GM12878 (cell line): ENCODE measurements at regions not wholly inside any gene's neighbourhood (a gene's known extent, or its start where the extent isn't known, plus 50 kb on each side); places are given as distances from the start of the nearest gene placed in this dataset.

Experiments
- ATAC-seq: fragments of 200-7000 bp; cut with Tn5 transposase; 3 replicates; pipeline ENCODE4 v1.9.1; 2020; ENCODE audit warnings: mild to moderate bottlenecking, moderate library complexity
- BruUV-seq: library from RNA; stranded (reverse); fragments of 400-500 nt; replicated peaks from 2 replicates; lab custom pipeline; 2021; lab: Mats Ljungman, UMichigan
- CTCF ChIA-PET: fragments of 300-600 bp; sonication (Branson Sonifier 250); formaldehyde crosslinking; extraction: SDS; loops from one replicate; lab custom pipeline; 2021; ENCODE audit warnings: inconsistent platforms; lab: Yijun Ruan, JAX
- POLR2A ChIA-PET: fragments of 350-600 bp; formaldehyde crosslinking; extraction: SDS; loops from one replicate; lab custom pipeline; 2021; ENCODE audit warnings: inconsistent platforms; lab: Charles Lee
- RAD21 ChIA-PET: fragments of 300-600 bp; sonication (Branson Sonifier 250); formaldehyde crosslinking; loops from one replicate; lab custom pipeline; 2023; ENCODE audit warnings: antibody characterized with exemption; ENCODE audit not compliant: unreplicated experiment; lab: Charles Lee
- SMC1A ChIA-PET: fragments of 300-600 bp; sonication (Branson Sonifier 250); formaldehyde crosslinking; loops from one replicate; lab custom pipeline; 2023; ENCODE audit not compliant: unreplicated experiment, uncharacterized antibody; lab: Charles Lee
- DNase-seq: peaks from one replicate; pipeline ENCODE4 v3.0.0-alpha.2; 2011; ENCODE audit warnings: low read depth, low spot score
- FAIRE-seq: peaks from 3 replicates; lab custom pipeline; 2011; peaks lifted over from hg19 to GRCh38; lab: Jason Lieb, UNC
- H2AFZ ChIP-seq: 2 replicates; pipeline ENCODE4 v1.6.0; 2011; ENCODE audit warnings: low read depth, low read length, control low read depth; ENCODE audit not compliant: control insufficient read depth
- H3K27ac ChIP-seq: 2 replicates; pipeline ENCODE4 v1.5.1; 2011; ENCODE audit warnings: control low read depth; ENCODE audit not compliant: control insufficient read depth, insufficient read depth
- H3K27me3 ChIP-seq, 2 experiments: replicated peaks in 1 of 2; 2 replicates each; pipeline versions ENCODE4 v1.6.0 to v1.6.1; 2011; ENCODE audit warnings: low read length in 1 of 2; ENCODE audit not compliant: control insufficient read depth in 2 of 2, insufficient read depth in 2 of 2
- H3K36me3 ChIP-seq, 2 experiments: 2 replicates each; pipeline ENCODE4 v1.5.1; 2011; ENCODE audit warnings: low read length in 1 of 2; ENCODE audit not compliant: control insufficient read depth in 2 of 2, insufficient read depth in 2 of 2
- H3K4me1 ChIP-seq: 2 replicates; pipeline ENCODE4 v1.6.1; 2011; ENCODE audit warnings: mild to moderate bottlenecking, low read length, moderate library complexity, mixed read lengths; ENCODE audit not compliant: control insufficient read depth, insufficient read depth
- H3K4me2 ChIP-seq: 2 replicates; pipeline ENCODE4 v1.6.0; 2011; ENCODE audit warnings: control low read depth; ENCODE audit not compliant: control insufficient read depth, insufficient read depth
- H3K4me3 ChIP-seq: fragments of 200-600 bp; sonication (generic); 2 replicates; pipeline ENCODE4 v1.5.1; 2016
- H3K79me2 ChIP-seq: 2 replicates; pipeline ENCODE4 v1.6.0; 2011; ENCODE audit warnings: low read length; ENCODE audit not compliant: control insufficient read depth, insufficient read depth
- H3K9ac ChIP-seq: 2 replicates; pipeline ENCODE4 v1.8.0; 2011; ENCODE audit warnings: low read length, control low read depth, mixed read lengths; ENCODE audit not compliant: control insufficient read depth, insufficient read depth
- H3K9me3 ChIP-seq: replicated peaks from 3 replicates; pipeline ENCODE4 v1.5.1; 2011; ENCODE audit warnings: mild to moderate bottlenecking, low read length; ENCODE audit not compliant: control insufficient read depth, insufficient read depth
- H4K20me1 ChIP-seq: 2 replicates; pipeline ENCODE4 v1.6.0; 2011; ENCODE audit not compliant: control insufficient read depth, insufficient read depth
- PML ChIP-seq: IDR thresholded peaks from 2 replicates; pipeline ENCODE4 v1.6.1; 2012; ENCODE audit warnings: low read length, inconsistent platforms
- POLR2AphosphoS2 ChIP-seq: IDR thresholded peaks from 2 replicates; pipeline ENCODE4 v1.6.1; 2011; ENCODE audit warnings: low read depth, mild to moderate bottlenecking, low read length, improper control_type of control experiment, moderate library complexity
- RB1 ChIP-seq: fragments of 450-650 bp; formaldehyde crosslinking; IDR thresholded peaks from 2 replicates; pipeline ENCODE4 v1.6.1; 2017; ENCODE audit warnings: mild to moderate bottlenecking, borderline replicate concordance
- SMAD1 ChIP-seq: fragments of 450-650 bp; IDR thresholded peaks from 2 replicates; pipeline ENCODE4 v1.6.1; 2018; ENCODE audit warnings: mild to moderate bottlenecking, low read depth; ENCODE audit not compliant: partially characterized antibody
- SUPT20H ChIP-seq: IDR thresholded peaks from 2 replicates; pipeline ENCODE4 v1.6.1; 2011; ENCODE audit warnings: low read depth, mild to moderate bottlenecking, low read length, moderate library complexity, borderline replicate concordance; ENCODE audit not compliant: control insufficient read depth
- WGBS: methylation state at CpG from one replicate; pipeline ENCODE4 v1.1.6; 2016; ENCODE audit warnings: low lambda C conversion rate; ENCODE audit not compliant: insufficient replicate concordance, insufficient coverage; ENCODE audit errors: missing lambda C conversion rate; 5-methylcytosine and 5-hydroxymethylcytosine counted together
- in situ Hi-C: fragments of 300-500 bp; cut with MboI; formaldehyde crosslinking; loops from 9 replicates; pipeline ENCODE4 v1.14.3; 2018; ENCODE audit warnings: mixed read lengths
- intact Hi-C: fragments of 100-400 bp; cut with micrococcal nuclease; formaldehyde crosslinking; loops from one replicate; pipeline ENCODE4 v1.14.2; 2022; ENCODE audit not compliant: unreplicated experiment
- TF ChIP-seq, protein P1 (sequence below): fragments of 450-650 bp; IDR thresholded peaks from 2 replicates; pipeline ENCODE4 v1.6.1; 2016; ENCODE audit warnings: mild to moderate bottlenecking, moderate library complexity, borderline replicate concordance
- TF ChIP-seq, protein P2 (sequence below): fragments of 450-650 bp; IDR thresholded peaks from 2 replicates; pipeline ENCODE4 v1.6.1; 2017; ENCODE audit warnings: mild to moderate bottlenecking, moderate library complexity
- TF ChIP-seq, protein P3 (sequence below): IDR thresholded peaks from 2 replicates; pipeline ENCODE4 v1.6.1; 2012; ENCODE audit warnings: low read length, inconsistent platforms
- TF ChIP-seq, protein P4 (sequence below): IDR thresholded peaks from 2 replicates; pipeline ENCODE4 v1.6.1; 2011; ENCODE audit warnings: low read depth, low read length, improper control_type of control experiment, borderline replicate concordance

DNA sequence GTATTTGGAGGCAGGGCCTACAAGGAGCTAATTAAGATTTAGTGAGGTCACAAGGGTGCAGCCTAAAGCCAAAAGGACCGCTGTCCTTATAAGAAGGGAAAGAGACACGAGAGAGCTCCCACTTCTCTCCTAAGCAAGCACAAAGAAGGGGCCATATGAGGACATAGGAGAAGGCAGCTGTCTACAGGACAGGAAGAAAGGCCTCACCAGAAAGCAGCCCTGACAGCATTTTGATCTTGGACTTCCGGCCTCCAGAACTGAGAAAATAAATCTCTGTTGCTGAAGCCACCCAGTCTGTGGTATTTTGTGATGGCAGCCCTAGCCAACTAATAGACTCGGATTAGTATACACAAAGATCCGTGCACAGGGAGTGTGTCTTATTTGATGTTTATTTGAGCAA is 139.7 kb downstream of the B3GNT2 start (continued):
- TF ChIP-seq, protein P1, sequence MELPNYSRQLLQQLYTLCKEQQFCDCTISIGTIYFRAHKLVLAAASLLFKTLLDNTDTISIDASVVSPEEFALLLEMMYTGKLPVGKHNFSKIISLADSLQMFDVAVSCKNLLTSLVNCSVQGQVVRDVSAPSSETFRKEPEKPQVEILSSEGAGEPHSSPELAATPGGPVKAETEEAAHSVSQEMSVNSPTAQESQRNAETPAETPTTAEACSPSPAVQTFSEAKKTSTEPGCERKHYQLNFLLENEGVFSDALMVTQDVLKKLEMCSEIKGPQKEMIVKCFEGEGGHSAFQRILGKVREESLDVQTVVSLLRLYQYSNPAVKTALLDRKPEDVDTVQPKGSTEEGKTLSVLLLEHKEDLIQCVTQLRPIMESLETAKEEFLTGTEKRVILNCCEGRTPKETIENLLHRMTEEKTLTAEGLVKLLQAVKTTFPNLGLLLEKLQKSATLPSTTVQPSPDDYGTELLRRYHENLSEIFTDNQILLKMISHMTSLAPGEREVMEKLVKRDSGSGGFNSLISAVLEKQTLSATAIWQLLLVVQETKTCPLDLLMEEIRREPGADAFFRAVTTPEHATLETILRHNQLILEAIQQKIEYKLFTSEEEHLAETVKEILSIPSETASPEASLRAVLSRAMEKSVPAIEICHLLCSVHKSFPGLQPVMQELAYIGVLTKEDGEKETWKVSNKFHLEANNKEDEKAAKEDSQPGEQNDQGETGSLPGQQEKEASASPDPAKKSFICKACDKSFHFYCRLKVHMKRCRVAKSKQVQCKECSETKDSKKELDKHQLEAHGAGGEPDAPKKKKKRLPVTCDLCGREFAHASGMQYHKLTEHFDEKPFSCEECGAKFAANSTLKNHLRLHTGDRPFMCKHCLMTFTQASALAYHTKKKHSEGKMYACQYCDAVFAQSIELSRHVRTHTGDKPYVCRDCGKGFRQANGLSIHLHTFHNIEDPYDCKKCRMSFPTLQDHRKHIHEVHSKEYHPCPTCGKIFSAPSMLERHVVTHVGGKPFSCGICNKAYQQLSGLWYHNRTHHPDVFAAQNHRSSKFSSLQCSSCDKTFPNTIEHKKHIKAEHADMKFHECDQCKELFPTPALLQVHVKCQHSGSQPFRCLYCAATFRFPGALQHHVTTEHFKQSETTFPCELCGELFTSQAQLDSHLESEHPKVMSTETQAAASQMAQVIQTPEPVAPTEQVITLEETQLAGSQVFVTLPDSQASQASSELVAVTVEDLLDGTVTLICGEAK, result no peak
- no peak for TF ChIP-seq RB1
- TF ChIP-seq SMAD1, result no peak

DNA sequence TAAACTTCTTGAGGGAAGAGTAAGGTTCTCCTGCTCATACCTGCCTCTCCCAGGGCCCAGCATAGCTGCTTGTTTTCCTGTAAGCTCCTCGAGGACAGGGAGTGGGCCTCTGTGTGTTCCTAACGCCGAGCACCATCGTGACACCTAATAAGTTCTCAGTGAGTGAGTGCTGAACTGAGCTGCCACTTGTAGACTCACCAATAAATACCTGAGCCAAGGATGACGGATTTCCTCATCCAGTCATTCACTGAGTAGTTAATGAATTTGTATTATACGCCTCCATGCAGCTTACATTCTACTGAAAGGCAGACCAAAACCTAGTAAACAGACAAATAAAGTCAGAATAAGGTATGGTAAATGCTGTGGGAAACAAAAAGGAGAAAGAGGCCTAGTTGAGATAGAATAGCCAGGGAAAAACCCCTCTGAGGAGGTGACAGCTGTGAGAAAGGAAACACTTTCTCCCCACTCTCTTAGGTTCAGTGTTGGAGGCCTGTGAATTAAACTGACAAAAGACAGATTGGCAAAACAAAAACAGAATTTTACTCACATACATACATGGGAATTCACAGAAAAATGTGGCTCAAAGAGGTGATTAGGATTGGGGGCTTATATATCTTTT is 138.6 kb downstream of the B3GNT2 start:
- peak; percentile 74 for ATAC-seq
- no TSS peak for BruUV-seq
- TF ChIP-seq, protein P2, sequence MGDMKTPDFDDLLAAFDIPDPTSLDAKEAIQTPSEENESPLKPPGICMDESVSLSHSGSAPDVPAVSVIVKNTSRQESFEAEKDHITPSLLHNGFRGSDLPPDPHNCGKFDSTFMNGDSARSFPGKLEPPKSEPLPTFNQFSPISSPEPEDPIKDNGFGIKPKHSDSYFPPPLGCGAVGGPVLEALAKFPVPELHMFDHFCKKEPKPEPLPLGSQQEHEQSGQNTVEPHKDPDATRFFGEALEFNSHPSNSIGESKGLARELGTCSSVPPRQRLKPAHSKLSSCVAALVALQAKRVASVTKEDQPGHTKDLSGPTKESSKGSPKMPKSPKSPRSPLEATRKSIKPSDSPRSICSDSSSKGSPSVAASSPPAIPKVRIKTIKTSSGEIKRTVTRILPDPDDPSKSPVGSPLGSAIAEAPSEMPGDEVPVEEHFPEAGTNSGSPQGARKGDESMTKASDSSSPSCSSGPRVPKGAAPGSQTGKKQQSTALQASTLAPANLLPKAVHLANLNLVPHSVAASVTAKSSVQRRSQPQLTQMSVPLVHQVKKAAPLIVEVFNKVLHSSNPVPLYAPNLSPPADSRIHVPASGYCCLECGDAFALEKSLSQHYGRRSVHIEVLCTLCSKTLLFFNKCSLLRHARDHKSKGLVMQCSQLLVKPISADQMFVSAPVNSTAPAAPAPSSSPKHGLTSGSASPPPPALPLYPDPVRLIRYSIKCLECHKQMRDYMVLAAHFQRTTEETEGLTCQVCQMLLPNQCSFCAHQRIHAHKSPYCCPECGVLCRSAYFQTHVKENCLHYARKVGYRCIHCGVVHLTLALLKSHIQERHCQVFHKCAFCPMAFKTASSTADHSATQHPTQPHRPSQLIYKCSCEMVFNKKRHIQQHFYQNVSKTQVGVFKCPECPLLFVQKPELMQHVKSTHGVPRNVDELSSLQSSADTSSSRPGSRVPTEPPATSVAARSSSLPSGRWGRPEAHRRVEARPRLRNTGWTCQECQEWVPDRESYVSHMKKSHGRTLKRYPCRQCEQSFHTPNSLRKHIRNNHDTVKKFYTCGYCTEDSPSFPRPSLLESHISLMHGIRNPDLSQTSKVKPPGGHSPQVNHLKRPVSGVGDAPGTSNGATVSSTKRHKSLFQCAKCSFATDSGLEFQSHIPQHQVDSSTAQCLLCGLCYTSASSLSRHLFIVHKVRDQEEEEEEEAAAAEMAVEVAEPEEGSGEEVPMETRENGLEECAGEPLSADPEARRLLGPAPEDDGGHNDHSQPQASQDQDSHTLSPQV, result peak; percentile 41; the same call in 1 of the 2 replicates
- TF ChIP-seq, protein P3, sequence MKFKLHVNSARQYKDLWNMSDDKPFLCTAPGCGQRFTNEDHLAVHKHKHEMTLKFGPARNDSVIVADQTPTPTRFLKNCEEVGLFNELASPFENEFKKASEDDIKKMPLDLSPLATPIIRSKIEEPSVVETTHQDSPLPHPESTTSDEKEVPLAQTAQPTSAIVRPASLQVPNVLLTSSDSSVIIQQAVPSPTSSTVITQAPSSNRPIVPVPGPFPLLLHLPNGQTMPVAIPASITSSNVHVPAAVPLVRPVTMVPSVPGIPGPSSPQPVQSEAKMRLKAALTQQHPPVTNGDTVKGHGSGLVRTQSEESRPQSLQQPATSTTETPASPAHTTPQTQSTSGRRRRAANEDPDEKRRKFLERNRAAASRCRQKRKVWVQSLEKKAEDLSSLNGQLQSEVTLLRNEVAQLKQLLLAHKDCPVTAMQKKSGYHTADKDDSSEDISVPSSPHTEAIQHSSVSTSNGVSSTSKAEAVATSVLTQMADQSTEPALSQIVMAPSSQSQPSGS, result peak; percentile 96
- no peak for TF ChIP-seq SUPT20H
- peak; percentile 50; the same call in 1 of the 2 replicates for TF ChIP-seq PML
- TF ChIP-seq, protein P4, sequence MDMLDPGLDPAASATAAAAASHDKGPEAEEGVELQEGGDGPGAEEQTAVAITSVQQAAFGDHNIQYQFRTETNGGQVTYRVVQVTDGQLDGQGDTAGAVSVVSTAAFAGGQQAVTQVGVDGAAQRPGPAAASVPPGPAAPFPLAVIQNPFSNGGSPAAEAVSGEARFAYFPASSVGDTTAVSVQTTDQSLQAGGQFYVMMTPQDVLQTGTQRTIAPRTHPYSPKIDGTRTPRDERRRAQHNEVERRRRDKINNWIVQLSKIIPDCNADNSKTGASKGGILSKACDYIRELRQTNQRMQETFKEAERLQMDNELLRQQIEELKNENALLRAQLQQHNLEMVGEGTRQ, result no peak
- no peak for TF ChIP-seq POLR2AphosphoS2

More for the DNA sequence above, 138.6 kb downstream of the B3GNT2 start:
- no peak overlapping the region for H3K4me3 ChIP-seq
- H3K4me1 ChIP-seq, result peaks cover 40% of the 10 kb centered on the region
- peaks cover 1% of the 10 kb centered on the region for H3K79me2 ChIP-seq
- RAD21 ChIA-PET, result interaction anchor here (0.6 to 6.2 kb wide), 19 partner anchors 10 to 325 kb away, joined by 3 to 126 read pairs (median 5); no protein-coding TSS in a partner anchor
- 69% methylated on average over 6 of the region's 6 CpGs for WGBS
- H3K9ac ChIP-seq, result peak overlapping the region; percentile 63
- H4K20me1 ChIP-seq, result no peaks in the 10 kb centered on the region
- intact Hi-C loops, result no loop called here
- SMC1A ChIA-PET, result interaction anchor here (0.8 to 16.4 kb wide), 13 partner anchors 14 to 440 kb away, joined by 3 to 467 read pairs (median 4); no protein-coding TSS in a partner anchor
- no peaks in the 10 kb centered on the region for H3K36me3 ChIP-seq
- DNase-seq (peak; percentile 66), FAIRE-seq (no peak)
- peak overlapping the region; percentile 32 for H3K4me2 ChIP-seq
- peak overlapping the region; percentile 75 for H2AFZ ChIP-seq
- H3K9me3 ChIP-seq, result peaks cover 4% of the 10 kb centered on the region; the same call in 2 of the 3 replicates
- CTCF ChIA-PET, result interaction anchor here (0.8 to 3.2 kb wide), 12 partner anchors 13 to 77 kb away, joined by 3 to 15 read pairs (median 3); no protein-coding TSS in a partner anchor
- POLR2A ChIA-PET, result interaction anchor here (1.1 to 5.2 kb wide), 8 partner anchors 10 to 205 kb away, joined by 3 to 37 read pairs (median 10); no protein-coding TSS in a partner anchor
- in situ Hi-C loops, result no loop called here
- no peaks in the 10 kb centered on the region for H3K27me3 ChIP-seq
- H3K27ac ChIP-seq, result peak overlapping the region; percentile 99
